ENCODE measurements at regions not wholly inside any gene's neighbourhood (a gene's known extent, or its start where the extent isn't known, plus 50 kb on each side); places are given as distances from the start of the nearest gene placed in this dataset.

DNA sequence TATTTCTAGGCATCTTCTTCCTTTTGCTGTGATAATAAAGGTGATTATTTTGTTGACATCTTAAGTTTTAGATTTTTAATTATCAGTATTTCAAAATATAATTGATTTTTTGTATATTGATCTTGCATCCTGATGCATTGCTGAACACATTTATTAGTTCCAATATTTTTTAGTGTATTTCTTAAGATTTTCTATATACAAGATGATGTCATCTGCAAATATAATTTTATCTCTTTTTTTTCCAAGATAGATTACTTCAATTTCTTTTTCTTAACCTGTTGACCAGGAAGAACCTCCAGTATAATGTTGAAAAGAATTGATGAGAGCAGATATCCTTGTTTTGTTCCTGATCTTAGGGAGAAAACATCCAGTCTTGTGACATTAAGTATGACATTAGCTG is 54.8 kb upstream of the LRRN2 start:
- dilution Hi-C loops (cut with MboI; ENCODE audit: extremely low pct_ligation_motif_present, low sequenced_read_pairs), result no loop called here
- no peak overlapping the region for H3K27ac ChIP-seq (ENCODE audit: control insufficient read depth, insufficient read depth, low read length)
- peaks cover 17% of the 10 kb centered on the region for H3K27me3 ChIP-seq (ENCODE audit: control insufficient read depth, extremely low read depth, insufficient read depth, low read length)
- no peaks in the 10 kb centered on the region for H3K4me1 ChIP-seq (ENCODE audit: control insufficient read depth, extremely low read depth, insufficient read depth, low read length)
- no peaks in the 10 kb centered on the region for H3K36me3 ChIP-seq (ENCODE audit: control insufficient read depth in 2 of 2, extremely low read depth in 1 of 2, insufficient read depth in 2 of 2, low read length in 2 of 2)
- TF ChIP-seq, protein P1, sequence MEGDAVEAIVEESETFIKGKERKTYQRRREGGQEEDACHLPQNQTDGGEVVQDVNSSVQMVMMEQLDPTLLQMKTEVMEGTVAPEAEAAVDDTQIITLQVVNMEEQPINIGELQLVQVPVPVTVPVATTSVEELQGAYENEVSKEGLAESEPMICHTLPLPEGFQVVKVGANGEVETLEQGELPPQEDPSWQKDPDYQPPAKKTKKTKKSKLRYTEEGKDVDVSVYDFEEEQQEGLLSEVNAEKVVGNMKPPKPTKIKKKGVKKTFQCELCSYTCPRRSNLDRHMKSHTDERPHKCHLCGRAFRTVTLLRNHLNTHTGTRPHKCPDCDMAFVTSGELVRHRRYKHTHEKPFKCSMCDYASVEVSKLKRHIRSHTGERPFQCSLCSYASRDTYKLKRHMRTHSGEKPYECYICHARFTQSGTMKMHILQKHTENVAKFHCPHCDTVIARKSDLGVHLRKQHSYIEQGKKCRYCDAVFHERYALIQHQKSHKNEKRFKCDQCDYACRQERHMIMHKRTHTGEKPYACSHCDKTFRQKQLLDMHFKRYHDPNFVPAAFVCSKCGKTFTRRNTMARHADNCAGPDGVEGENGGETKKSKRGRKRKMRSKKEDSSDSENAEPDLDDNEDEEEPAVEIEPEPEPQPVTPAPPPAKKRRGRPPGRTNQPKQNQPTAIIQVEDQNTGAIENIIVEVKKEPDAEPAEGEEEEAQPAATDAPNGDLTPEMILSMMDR (optimal IDR thresholded peaks at IDR 0.05 in 1 of 3, IDR thresholded peaks at IDR 0.05 in 1 of 3, conservative IDR thresholded peaks at IDR 0.05 in 1 of 3; ENCODE audit: extremely low read depth in 1 of 3, insufficient read depth in 2 of 3, low read length in 3 of 3), result no peak
- TF ChIP-seq EZH2 (IDR thresholded peaks at IDR 0.05; ENCODE audit: low read length), result no peak
- H3K79me2 ChIP-seq (ENCODE audit: control insufficient read depth, insufficient read depth, low read length), result no peaks in the 10 kb centered on the region
- H3K4me3 ChIP-seq (ENCODE audit: control insufficient read depth in 2 of 3, extremely low read depth in 1 of 3, insufficient read depth in 2 of 3, low read depth in 1 of 3, low read length in 3 of 3), result no peak overlapping the region
- no peak overlapping the region for H2AFZ ChIP-seq (ENCODE audit: control insufficient read depth, low read length)
- no peaks in the 10 kb centered on the region for H3K9me3 ChIP-seq (ENCODE audit: control insufficient read depth, low read depth, low read length)
- H4K20me1 ChIP-seq (ENCODE audit: control insufficient read depth, extremely low read depth, insufficient read depth, low read length), result no peaks in the 10 kb centered on the region
- no peak overlapping the region for H3K9ac ChIP-seq (ENCODE audit: control insufficient read depth, extremely low read depth, insufficient read depth, low read length)
- FAIRE-seq, result no peak
- no peak for DNase-seq (ENCODE audit: low read depth, low spot score)
- H3K4me2 ChIP-seq (ENCODE audit: control insufficient read depth, extremely low read depth, insufficient read depth, low read depth, low read length), result no peak overlapping the region
- H3K9me1 ChIP-seq (ENCODE audit: control insufficient read depth, extremely low read depth, insufficient read depth, low read length), result no peaks in the 10 kb centered on the region

DNA sequence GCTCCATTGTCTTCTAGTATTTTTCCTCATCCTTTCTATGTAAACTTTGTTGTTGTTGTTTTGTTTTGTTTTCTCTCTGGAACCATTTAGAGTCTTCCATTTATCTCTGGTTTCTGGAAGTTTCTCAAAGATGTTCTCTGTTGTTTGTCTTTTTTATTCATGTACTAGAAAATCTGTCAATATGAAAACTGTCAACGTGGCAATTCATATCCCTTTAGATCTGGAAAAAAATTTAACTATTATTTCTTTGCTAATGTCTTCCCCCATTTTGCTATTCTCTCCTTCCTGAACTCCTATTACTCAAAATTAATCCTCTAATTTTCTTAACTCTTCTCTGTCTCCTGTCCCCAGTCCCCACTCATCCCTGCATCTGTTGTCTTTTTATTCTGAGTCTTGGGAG is 55.9 kb upstream of the LRRN2 start:
- Histone ChIP-seq H3K79me2 (ENCODE audit: control insufficient read depth, insufficient read depth, low read length) (no peaks in the 10 kb centered on the region), H3K9me1 (ENCODE audit: control insufficient read depth, extremely low read depth, insufficient read depth, low read length) (no peaks in the 10 kb centered on the region), H3K27ac (ENCODE audit: control insufficient read depth, insufficient read depth, low read length) (no peak overlapping the region), H3K4me1 (ENCODE audit: control insufficient read depth, extremely low read depth, insufficient read depth, low read length) (no peaks in the 10 kb centered on the region), H3K9ac (ENCODE audit: control insufficient read depth, extremely low read depth, insufficient read depth, low read length) (no peak overlapping the region), H3K9me3 (ENCODE audit: control insufficient read depth, low read depth, low read length) (no peaks in the 10 kb centered on the region), H3K4me2 (ENCODE audit: control insufficient read depth, extremely low read depth, insufficient read depth, low read depth, low read length) (no peak overlapping the region), H3K4me3 (ENCODE audit: control insufficient read depth in 2 of 3, extremely low read depth in 1 of 3, insufficient read depth in 2 of 3, low read depth in 1 of 3, low read length in 3 of 3) (no peak overlapping the region), H4K20me1 (ENCODE audit: control insufficient read depth, extremely low read depth, insufficient read depth, low read length) (no peaks in the 10 kb centered on the region), H3K36me3 (ENCODE audit: control insufficient read depth in 2 of 2, extremely low read depth in 1 of 2, insufficient read depth in 2 of 2, low read length in 2 of 2) (no peaks in the 10 kb centered on the region), H3K27me3 (ENCODE audit: control insufficient read depth, extremely low read depth, insufficient read depth, low read length) (peaks cover 17% of the 10 kb centered on the region), H2AFZ (ENCODE audit: control insufficient read depth, low read length) (no peak overlapping the region)
- dilution Hi-C loops (cut with MboI; ENCODE audit: extremely low pct_ligation_motif_present, low sequenced_read_pairs), result no loop called here
- TF ChIP-seq, protein P1 (optimal IDR thresholded peaks at IDR 0.05 in 1 of 3, IDR thresholded peaks at IDR 0.05 in 1 of 3, conservative IDR thresholded peaks at IDR 0.05 in 1 of 3; ENCODE audit: extremely low read depth in 1 of 3, insufficient read depth in 2 of 3, low read length in 3 of 3), result no peak
- TF ChIP-seq EZH2 (IDR thresholded peaks at IDR 0.05; ENCODE audit: low read length), result no peak
- DNase-seq (ENCODE audit: low read depth, low spot score) (no peak), FAIRE-seq (no peak)

Measured in keratinocyte (primary cell).